Activated T-cell treated with anti-CD3 and anti-CD28 coated beads for 24 hours (primary cell): ENCODE measurements at regions not wholly inside any gene's neighbourhood (a gene's known extent, or its start where the extent isn't known, plus 50 kb on each side); places are given as distances from the start of the nearest gene placed in this dataset.
A peak's percentile ranks its signal among the peaks of the same experiment; 100 is the strongest.
"Not testable (repeated sequence)": the region's sequence is repeated elsewhere in the genome, so short reads cannot be mapped to it uniquely, and the experiment has no call there.

ENCODE experiments used
- DNase-seq: peaks from one replicate; pipeline ENCODE4 v3.0.0-alpha.2; 2020; ENCODE audit warnings: low read depth

- DNase-seq = no peak
Measured at GRCh38 chr1:181948372-181948771, 113.1 kb downstream of the ZNF648 start.

GRCh38 chr1:181947441-181947840, 114.1 kb downstream of the ZNF648 start:
- no peak for DNase-seq

GRCh38 chr1:181936768-181937581, 124.5 kb downstream of the ZNF648 start:
- peak; percentile 14 for DNase-seq

GRCh38 chr1:181936269-181936668, 125.2 kb downstream of the ZNF648 start:
- no peak for DNase-seq

GRCh38 chr1:181931873-181932272, 129.6 kb downstream of the ZNF648 start:
- no peak for DNase-seq

GRCh38 chr1:181930187-181930586, 131.3 kb downstream of the ZNF648 start:
- DNase-seq = no peak

- no peak for DNase-seq
Measured at GRCh38 chr1:181926697-181927096, 134.8 kb downstream of the ZNF648 start.

- DNase-seq = not testable (repeated sequence)
Measured at GRCh38 chr1:181924034-181924433, 137.5 kb downstream of the ZNF648 start.

GRCh38 chr1:181919542-181919941, 142.0 kb downstream of the ZNF648 start:
- no peak for DNase-seq

- DNase-seq = no peak
Measured at GRCh38 chr1:181918880-181919525, 142.5 kb downstream of the ZNF648 start.

- no peak for DNase-seq
Measured at GRCh38 chr1:181911715-181912114, 149.8 kb downstream of the ZNF648 start.

- no peak for DNase-seq
Measured at GRCh38 chr1:181910905-181911304, 150.6 kb downstream of the ZNF648 start.

- no peak for DNase-seq
Measured at GRCh38 chr1:181909010-181909409, 152.5 kb downstream of the ZNF648 start.

GRCh38 chr1:181906631-181907030, 154.9 kb downstream of the ZNF648 start:
- DNase-seq = no peak

GRCh38 chr1:181905944-181906597, 155.4 kb downstream of the ZNF648 start:
- no peak for DNase-seq

- DNase-seq = no peak
Measured at GRCh38 chr1:181898773-181899172, 162.7 kb downstream of the ZNF648 start.

- DNase-seq = no peak
Measured at GRCh38 chr1:181896824-181897223, 164.7 kb downstream of the ZNF648 start.

- no peak for DNase-seq
Measured at GRCh38 chr1:181894439-181894859, 167.1 kb downstream of the ZNF648 start.

GRCh38 chr1:181893937-181894336, 167.6 kb downstream of the ZNF648 start:
- DNase-seq = no peak

- not testable (repeated sequence) for DNase-seq
Measured at GRCh38 chr1:181893150-181893549, 168.4 kb downstream of the ZNF648 start.

GRCh38 chr1:181872562-181872961, 188.9 kb downstream of the ZNF648 start:
- no peak for DNase-seq

GRCh38 chr1:181863736-181864135, 197.8 kb downstream of the ZNF648 start:
- DNase-seq = no peak

GRCh38 chr1:181863006-181863405, 198.5 kb downstream of the ZNF648 start:
- DNase-seq = no peak
